M059J (cell line): ENCODE measurements at regions not wholly inside any gene's neighbourhood (a gene's known extent, or its start where the extent isn't known, plus 50 kb on each side); places are given as distances from the start of the nearest gene placed in this dataset.
"Not testable (repeated sequence)": the region's sequence is repeated elsewhere in the genome, so short reads cannot be mapped to it uniquely, and the experiment has no call there.

Source experiments
- DNase-seq: peaks from one replicate; pipeline ENCODE4 v3.0.0-alpha.2; 2012; ENCODE audit warnings: low read depth

DNA sequence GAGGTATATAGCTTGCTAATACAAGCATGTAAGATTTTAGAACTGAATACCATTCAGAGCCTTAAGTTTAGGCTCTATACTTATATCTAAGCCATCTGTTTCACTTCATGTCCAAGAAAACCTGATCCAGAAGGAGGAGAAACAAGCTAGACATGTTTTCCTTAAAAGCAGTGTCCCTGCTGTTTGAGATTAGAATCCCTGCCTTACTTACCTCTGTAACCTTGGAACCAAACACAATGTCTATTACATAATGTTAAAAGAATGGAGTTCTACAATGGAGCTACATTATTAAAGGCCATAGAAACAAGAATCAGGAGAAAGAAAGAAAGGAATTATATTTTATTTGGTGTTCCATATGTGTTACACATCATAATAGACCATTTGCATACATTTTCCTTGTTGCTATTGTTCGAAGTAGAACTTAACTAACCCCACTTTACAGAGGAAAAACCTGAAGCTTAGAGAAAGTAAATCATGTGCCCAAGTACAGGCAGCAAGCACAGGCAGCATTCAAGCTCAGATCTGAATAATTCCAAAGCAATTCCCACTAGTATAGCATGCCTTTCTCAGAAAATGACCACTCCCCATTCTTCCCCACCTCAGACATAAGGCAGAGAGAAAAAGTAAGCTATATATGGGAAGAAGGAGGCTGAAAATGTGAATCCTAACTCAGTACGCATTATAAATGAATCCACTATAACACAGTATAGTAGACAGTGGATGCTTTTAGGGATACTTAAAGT is 380.1 kb upstream of the SPAG17 start:
- DNase-seq, result no peak

DNA sequence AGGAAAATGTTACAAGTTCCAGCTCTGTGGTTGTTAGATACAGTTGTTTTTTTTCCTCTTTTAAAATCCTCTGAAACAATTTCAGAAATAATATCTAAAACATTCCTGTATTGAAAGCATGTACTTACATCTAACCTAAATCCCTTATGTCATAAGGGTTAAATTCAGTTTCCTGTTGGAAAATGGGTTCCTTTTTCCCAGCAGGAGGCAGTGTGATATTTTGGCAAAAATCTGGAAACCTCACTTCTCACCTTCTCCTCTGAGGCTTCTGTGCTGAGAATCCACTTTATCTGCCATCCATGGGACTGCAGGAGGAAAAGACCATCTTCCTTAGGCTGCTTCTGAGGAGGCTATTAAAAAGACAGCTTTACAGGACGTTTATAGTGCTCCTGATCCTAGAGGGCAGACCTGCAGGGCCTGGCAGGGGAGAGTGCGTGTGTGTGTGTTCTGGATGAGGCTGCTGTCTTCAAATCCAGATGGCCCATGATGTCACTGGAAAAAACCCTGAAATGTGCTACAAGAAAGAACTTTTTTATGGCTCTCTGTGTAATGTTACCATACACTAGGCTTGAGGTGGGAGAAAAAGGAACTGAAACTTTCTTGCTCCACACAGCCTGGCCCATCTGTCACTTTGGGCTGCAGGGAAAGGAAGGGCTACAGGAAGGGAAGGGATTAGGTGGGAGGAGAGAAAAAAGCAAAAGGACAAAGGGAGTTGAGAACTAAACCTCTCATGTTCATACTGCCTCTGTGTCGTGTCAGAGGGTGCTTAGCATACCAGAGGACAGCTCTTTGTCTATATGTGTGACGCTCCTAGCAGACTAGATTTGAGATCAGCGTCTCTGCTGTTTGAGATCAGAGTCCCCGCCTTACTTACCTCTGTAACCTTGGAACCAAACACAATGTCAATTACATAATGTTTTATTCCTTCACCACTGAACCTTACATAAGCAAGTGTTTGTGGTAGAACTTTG is 379.2 kb upstream of the SPAG17 start:
- no peak for DNase-seq

DNA sequence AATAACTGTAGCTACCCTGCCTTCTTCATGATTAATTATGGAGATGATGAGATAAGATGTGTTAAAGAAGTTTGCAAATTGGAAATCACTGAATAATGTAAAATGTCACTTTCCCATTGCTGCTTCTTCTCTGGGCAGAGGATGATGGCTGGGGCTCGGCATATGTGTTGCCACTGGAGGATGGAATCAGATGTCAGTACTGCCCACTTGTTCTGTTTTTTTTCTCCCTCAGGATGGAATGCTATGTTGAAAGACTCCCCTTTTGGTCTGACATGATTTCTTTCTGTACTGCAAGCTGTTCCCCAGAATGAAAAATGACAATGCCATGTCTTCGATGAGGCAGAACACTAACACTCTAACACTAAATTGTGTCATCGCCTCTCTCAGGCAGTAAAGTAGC is 373.9 kb upstream of the SPAG17 start:
- no peak for DNase-seq

DNA sequence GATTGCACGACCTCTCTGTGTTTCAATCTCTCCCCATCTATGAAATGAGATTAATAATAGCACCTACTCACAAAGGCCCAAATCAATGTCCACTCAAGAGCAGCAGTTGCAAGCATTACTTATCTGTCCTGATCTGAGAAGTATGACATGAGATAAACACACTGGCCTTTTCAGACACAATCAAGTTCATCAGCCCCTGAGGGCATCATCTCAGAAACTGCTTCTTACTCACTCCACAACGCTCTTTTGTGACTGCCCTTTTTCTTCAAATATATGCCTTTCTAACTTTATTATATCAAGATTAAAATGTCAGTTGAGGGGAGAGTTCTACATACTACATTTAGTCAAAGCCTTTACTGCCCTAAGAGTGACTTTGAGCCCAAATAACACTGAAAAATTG is 371.9 kb upstream of the SPAG17 start:
- peak; percentile 49 for DNase-seq

DNA sequence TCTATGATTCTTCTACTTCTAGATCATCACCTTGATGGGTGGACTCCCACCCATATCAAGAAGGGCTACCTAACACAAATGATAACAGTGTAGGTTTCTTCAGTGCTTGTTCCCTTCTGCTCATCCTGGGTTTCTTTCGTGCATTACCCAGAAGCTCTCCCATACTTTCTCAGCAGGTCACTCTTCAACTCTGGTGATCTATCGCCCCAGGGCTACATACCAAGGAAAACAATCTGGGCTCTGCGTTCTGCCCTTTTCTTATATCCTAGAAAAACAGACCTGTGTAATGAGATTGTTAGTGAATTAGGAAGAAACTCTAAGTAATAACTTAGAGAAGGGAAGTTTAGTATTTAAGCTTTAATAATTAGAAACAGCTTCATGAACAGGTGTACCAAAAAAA is 370.6 kb upstream of the SPAG17 start:
- peak; percentile 24 for DNase-seq

DNA sequence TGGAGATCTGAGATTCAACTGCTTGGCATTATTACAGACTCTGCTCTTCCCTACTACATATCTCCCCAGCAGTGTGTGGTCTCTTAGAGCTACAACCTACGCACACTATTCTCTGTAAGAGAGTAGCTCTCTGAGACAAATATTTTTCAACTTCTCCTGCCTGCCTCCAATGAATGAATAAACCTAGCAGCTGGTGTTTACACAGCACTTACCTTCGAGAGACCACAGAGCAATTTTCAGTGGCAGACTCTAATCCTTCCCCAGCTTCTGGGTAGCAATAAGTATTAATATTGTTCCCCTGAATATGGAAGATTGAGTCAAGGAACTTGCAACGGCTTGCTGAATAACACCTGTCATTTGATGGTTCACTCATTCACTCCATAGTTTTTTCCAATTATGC is 350.9 kb upstream of the SPAG17 start:
- no peak for DNase-seq

DNA sequence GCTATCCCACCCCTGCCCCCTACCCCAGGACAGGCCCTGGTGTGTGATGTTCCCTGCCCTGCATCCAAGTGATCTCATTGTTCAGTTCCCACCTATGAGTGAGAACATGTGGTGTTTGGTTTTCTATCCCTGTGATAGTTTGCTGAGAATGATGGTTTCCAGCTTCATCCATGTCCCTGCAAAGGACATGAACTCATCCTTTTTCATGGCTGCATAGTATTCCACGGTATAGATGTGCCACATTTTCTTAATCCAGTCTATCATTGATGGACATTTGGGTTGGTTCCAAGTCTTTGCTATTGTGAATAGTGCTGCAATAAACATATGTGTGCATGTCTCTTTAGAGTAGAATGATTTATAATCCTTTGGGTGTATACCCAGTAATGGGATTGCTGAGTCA is 326.9 kb upstream of the SPAG17 start:
- not testable (repeated sequence) for DNase-seq

DNA sequence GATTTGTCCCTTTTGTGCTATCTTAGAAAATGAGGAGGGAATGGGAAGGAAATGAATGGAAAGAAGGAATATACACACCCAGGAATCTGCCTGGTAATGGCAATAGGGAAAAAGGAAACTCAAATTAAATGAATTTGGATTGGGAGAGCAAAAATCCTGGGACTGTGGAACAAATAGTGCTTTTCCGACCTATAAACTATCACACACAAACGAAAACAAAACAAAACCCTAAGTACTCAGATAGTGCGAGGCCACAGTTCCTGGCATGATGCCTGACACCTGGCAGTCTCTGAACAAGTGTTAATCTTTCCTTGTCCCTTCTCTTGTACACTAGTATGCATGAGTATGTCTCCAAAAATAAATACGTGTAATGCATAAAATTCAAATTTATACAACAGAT is 319.8 kb upstream of the SPAG17 start:
- DNase-seq, result no peak

DNA sequence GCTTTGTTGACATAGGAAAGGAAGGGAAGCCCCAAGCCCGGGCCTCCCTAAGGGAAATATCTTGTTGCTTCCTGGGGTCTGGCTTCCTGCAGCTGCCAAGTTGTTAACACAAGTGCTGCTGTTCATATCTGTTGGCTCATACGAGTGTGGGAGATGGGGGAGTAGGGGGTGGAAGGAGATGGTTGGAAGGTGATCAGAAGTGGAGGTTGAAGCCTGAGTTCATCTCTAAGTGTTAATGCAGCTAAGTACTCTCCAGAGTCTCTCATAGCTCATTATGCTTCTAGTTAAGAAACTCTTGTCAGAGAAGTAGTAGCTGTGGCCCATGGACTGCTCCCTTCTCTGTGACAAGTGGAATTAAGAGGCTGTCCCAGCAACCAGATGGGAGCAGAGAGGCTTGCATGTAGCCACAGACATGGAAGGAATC is 319.2 kb upstream of the SPAG17 start:
- DNase-seq, result no peak

DNA sequence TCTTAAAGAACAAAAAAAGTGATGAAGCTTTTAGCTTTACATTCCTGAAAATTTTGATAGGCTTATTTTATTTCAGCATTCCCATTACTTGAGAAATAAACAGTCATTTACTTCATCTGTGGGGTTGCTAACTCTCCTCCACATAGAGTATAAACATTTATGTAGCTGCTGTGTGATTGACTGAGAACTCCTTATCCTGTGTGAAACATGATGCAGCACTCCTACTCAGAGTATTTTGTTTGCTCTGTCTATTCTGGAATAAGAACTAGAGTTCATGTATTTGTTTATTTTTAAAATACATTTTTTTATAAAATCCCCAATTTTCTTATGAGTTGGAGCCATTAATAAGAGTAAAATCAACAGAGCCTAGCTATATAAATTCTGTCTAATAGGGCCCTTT is 318.7 kb upstream of the SPAG17 start:
- DNase-seq, result no peak

DNA sequence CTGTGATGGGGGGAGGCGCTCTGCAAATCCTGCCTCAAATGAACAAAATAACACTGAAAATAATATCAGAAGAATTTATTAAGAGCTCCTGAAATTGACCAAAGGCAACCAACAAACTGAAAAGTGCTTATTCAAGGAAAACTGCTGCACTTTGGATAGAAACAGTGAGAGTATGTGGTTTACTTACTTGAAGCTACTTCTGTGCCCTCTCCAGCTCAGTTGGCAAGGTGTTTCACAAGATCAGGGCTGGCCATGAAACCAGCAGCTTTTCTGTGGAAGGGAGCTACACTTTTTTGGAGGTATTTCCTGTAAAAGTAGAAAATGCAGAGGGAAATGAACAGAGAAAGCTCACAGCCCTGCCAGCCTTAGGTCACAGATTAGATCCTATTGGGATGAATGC is 310.0 kb upstream of the SPAG17 start:
- no peak for DNase-seq

DNA sequence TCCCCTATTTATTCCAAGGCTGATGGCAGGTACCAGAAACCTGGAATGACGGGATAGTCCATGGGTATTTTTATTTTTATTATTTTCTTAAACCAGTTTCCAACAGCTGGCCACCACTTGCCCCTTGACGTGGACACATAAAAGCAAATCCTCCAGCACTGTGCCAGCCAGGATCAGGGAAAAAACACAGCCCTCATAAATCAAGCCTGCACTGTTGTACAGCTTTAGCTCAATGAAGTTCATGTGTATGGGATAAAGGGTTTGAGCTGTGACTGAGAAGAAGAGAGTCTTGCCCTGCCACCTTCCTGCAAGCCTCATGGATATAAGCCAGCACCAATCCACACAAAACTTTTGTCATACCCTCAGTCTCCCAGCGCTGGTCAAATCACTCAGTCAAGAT is 303.8 kb upstream of the SPAG17 start:
- no peak for DNase-seq

DNA sequence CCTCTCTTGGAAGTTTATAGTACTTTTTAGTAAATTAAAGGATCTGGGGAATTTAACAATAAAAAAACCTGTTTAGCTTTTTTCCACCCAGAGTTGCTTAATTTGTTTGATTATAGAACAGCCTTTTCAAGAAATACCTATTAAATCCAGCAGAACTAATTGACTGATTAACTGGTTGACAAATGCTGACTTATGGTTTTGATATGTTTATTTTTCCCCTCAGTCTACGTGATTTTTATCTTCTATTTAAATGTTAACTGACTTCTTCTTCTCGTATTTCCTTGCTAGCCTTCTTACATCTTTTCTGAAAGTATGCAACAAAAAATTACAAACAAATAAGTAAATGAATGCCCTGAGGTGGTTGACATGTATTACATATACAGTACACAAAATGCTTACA is 302.9 kb upstream of the SPAG17 start:
- DNase-seq, result peak; percentile 9

DNA sequence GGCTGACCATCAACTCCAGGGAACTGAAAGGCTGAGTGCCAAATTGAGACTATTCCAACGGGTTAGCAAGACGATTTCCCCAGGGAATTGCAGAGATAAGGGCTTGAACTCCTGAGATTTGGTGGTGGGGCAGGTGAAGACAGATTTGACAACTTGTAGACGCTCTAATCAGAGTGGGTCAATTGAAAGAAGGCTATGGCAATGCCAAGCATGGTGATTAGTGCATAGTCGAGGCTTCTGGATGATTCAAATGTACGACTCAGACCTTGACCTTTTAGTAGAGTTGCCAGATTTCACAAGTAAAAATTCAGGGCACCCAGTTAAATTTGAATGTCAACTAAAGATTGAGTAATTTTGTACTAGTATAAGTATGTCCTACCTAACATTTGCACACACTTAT is 302.1 kb upstream of the SPAG17 start:
- no peak for DNase-seq

DNA sequence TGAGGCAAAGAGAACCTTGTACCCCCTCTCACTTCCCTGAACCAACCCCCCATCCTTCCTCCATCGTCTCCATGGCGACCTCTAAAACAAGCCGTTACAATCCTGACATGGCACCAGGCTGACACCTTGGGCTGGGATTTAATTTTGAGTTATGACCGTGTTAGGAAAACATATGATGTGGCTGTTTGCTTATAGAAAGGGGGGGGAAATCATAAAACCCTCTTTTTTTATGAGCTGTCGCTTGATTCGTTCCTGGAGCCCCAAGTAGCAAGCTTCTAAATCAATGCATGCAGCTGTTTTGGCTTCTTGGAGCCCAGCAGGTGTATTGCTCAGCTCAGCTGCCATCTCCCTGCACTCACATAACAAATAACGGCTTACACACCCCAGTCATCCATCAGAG is 301.2 kb upstream of the SPAG17 start:
- DNase-seq, result no peak

DNA sequence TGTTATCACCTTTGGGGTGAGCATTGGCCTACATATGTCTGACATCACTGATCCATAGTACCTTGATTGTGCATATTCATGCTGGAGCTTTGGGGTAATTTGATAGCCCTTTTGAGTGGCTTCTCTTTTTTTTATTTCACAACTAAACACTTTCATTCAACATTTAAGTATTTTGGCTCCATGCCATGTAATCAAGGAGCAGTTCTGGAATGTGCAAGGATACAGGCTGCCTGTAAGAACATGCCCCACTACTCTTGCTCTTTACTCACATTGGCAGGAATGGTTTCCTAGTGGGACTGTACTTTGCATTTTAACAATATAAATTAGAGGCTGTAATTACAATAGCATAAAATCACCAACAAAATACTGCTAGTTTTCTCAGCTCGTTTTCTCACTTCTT is 300.7 kb upstream of the SPAG17 start:
- DNase-seq, result no peak

DNA sequence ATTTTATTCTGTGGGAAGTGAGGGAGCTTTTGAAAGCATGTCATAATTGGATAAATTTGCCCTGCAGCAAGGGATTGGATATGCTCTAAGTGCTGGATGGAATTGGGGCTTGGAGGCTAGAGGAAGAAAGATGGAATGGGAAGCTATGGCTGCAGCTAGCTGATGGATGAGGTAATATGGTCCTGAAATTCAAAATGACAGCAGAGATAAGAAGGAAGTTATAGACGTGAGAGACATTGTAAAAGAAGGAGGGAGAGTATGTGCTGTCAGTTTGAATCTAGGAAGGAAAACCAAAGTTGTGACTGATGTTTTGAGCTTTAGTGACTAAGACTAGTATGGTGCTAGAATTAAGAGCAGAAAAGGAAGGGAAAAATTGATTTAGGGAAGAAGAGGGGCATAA is 299.9 kb upstream of the SPAG17 start:
- DNase-seq, result no peak

DNA sequence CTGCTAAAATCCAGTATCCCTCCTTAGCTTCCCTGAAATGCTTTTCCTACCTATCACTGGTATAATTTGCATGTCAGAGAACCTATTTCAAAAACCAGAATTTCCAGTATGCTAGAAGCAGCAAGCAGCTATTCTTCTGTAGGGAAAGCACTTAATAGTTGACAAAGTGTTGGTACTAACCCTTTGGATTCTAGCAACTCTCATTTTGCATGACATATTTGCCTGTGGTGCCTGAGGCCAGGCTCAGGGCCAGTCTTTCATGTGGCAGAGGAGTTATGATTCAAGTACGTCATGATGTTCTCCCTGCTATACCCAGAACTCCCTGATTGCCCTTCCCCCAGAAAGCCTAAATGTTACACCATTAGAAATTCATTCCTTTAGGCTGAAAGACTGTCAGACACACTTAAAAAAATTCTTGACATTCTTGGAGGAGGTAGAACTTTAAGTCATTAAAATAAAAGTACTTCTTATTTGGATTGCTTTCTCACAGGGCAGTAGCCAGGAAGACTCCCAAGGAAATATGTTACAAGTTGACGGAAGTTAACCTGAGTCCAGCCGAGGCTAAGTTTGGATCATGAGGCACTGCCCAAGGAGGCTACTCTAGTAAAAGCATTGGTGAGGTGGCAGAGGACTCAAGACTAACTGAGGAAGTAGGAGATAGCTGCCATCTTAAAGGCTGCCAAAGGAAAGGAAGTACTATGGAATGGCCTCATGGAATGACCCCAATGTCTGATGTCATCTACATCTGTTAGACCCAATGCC is 298.4 kb upstream of the SPAG17 start:
- no peak for DNase-seq

DNA sequence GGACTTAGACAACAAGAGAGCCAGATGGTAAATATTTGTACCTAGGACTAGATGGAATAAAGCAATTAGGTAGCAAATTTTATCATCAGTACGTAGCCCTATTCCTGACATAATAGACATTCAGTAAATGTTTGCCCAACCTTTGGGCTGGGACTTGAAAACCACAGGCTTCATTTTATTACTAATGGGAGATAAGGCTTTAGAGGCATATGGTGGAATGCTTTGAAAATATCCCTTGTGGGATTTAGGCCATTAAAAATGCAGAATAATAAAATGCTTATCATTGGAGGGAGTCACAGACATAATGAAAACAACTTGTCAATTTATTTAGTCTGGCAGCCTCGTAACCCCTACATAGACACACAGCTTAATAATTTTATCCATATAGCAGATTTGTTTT is 296.1 kb upstream of the SPAG17 start:
- no peak for DNase-seq

DNA sequence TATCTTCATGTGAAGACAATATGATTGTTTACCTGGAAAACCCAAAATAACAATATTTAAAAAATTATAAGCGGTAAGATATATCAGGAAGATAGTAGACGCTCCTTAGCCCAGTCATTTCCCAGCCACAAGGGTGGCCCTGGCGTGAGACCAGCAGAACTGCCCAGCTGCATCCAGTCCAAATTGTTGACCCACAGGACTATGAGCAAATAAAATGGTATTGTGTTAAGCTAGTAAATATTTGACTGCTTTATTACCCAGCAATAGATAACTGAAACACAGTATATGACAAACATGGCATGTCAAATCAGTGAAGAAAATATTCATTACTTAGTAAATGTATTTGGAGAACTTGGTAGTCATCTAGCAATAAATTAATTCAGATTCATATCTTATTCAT is 294.3 kb upstream of the SPAG17 start:
- no peak for DNase-seq

DNA sequence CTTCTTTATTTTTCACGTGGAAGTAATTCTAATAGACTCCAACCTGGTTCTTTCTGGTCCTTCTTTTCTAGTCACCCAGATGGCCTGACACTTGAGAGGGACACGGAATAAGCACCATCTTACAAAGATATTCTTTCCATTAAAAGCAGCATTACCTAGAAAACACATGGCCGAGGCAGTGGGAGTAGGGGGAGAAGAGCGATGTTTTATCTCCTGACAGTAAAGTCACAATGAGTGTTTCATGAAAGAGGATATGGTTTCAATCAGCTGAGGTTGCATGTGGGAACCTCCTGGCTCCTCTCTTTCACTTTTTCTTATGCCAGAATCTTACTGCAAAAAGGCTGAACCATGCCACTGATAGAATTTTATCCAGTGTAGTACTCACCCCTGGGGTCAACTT is 288.8 kb upstream of the SPAG17 start:
- DNase-seq, result no peak

DNA sequence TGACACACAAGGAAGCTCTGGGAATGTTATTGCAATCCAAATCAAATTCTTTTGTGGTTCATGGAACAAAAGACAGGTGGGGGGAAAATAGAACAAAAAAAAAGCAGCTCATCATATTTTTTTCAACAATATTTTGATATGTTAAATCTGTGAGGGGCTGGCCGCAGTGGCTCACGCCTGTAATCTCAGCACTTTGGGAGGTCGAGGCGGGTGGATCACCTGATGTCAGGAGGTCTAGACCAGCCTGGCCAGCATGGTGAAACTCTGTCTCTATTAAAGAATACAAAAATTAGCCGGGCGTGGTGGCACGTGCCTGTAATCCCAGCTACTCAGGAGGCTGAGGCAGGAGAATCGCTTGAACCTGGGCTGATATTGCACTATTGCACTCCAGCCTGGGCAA is 279.4 kb upstream of the SPAG17 start:
- not testable (repeated sequence) for DNase-seq
